Nephron progenitor cell (in vitro differentiated cells): ENCODE measurements at regions not wholly inside any gene's neighbourhood (a gene's known extent, or its start where the extent isn't known, plus 50 kb on each side); places are given as distances from the start of the nearest gene placed in this dataset.
A peak's percentile ranks its signal among the peaks of the same experiment; 100 is the strongest.

Experiments used
- DNase-seq: peaks from one replicate; pipeline ENCODE4 v3.0.0; 2021
- H3K27ac Mint-ChIP-seq: 2 replicates; pipeline ENCODE4 v1.8.0; 2021; ENCODE audit warnings: mild to moderate bottlenecking, moderate library complexity, mixed read lengths
- H3K27me3 Mint-ChIP-seq: 2 replicates; pipeline ENCODE4 v1.8.0; 2021; ENCODE audit warnings: mild to moderate bottlenecking, low read depth, mixed read lengths; ENCODE audit not compliant: poor library complexity
- H3K36me3 Mint-ChIP-seq: 2 replicates; pipeline ENCODE4 v1.8.0; 2021; ENCODE audit warnings: low read depth, mixed read lengths
- H3K4me1 Mint-ChIP-seq: 2 replicates; pipeline ENCODE4 v1.8.0; 2021; ENCODE audit warnings: mixed read lengths
- H3K4me3 Mint-ChIP-seq: 2 replicates; pipeline ENCODE4 v1.8.0; 2021; ENCODE audit warnings: mild to moderate bottlenecking, moderate library complexity, mixed read lengths
- H3K9me3 Mint-ChIP-seq: 2 replicates; pipeline ENCODE4 v1.8.0; 2021; ENCODE audit warnings: mild to moderate bottlenecking, moderate library complexity, mixed read lengths
- CTCF ChIP-seq: fragments of 200-600 bp; sonication (generic); IDR thresholded peaks from 2 replicates; pipeline ENCODE4 v1.5.0; 2021; ENCODE audit warnings: antibody characterized with exemption

GRCh38 chr1:4494558-4494957, 159.9 kb upstream of the AJAP1 start:
- Mint-ChIP-seq H3K27ac (no peak overlapping the region), H3K4me1 (no peaks in the 10 kb centered on the region), H3K36me3 (no peaks in the 10 kb centered on the region), H3K9me3 (no peaks in the 10 kb centered on the region), H3K27me3 (peaks cover 5% of the 10 kb centered on the region), H3K4me3 (no peak overlapping the region)
- DNase-seq, result peak; percentile 51
- peak; percentile 41 for TF ChIP-seq CTCF

GRCh38 chr1:4495809-4496208, 158.6 kb upstream of the AJAP1 start:
- Mint-ChIP-seq H3K27ac (no peak overlapping the region), H3K27me3 (no peaks in the 10 kb centered on the region), H3K36me3 (no peaks in the 10 kb centered on the region), H3K9me3 (no peaks in the 10 kb centered on the region), H3K4me1 (no peaks in the 10 kb centered on the region), H3K4me3 (no peak overlapping the region)
- DNase-seq, result no peak
- TF ChIP-seq CTCF, result no peak

GRCh38 chr1:4500441-4500840, 154.0 kb upstream of the AJAP1 start:
- Mint-ChIP-seq H3K4me1 (no peaks in the 10 kb centered on the region), H3K27ac (no peak overlapping the region), H3K9me3 (no peaks in the 10 kb centered on the region), H3K27me3 (peaks cover 2% of the 10 kb centered on the region), H3K36me3 (no peaks in the 10 kb centered on the region), H3K4me3 (no peak overlapping the region)
- TF ChIP-seq CTCF, result no peak
- no peak for DNase-seq

- Mint-ChIP-seq H3K27ac (no peak overlapping the region), H3K9me3 (no peaks in the 10 kb centered on the region), H3K27me3 (peaks cover 8% of the 10 kb centered on the region), H3K4me3 (no peak overlapping the region), H3K4me1 (peaks cover 27% of the 10 kb centered on the region), H3K36me3 (no peaks in the 10 kb centered on the region)
- no peak for DNase-seq
- TF ChIP-seq CTCF, result no peak
Measured at GRCh38 chr1:4506591-4506990, 147.8 kb upstream of the AJAP1 start.

- no peak for TF ChIP-seq CTCF
- no peak overlapping the region for H3K4me3 Mint-ChIP-seq
Measured at GRCh38 chr1:4509206-4509605, 145.2 kb upstream of the AJAP1 start.

GRCh38 chr1:4510276-4510691, 144.1 kb upstream of the AJAP1 start:
- Mint-ChIP-seq H3K36me3 (no peaks in the 10 kb centered on the region), H3K4me3 (no peak overlapping the region), H3K9me3 (no peaks in the 10 kb centered on the region), H3K4me1 (peaks cover 47% of the 10 kb centered on the region), H3K27me3 (peaks cover 10% of the 10 kb centered on the region), H3K27ac (no peak overlapping the region)
- TF ChIP-seq CTCF, result no peak
- DNase-seq, result no peak

More at GRCh38 chr1:4509206-4509605, 145.2 kb upstream of the AJAP1 start:
- Mint-ChIP-seq H3K36me3 (no peaks in the 10 kb centered on the region), H3K4me1 (peaks cover 47% of the 10 kb centered on the region), H3K27ac (no peak overlapping the region), H3K27me3 (peaks cover 10% of the 10 kb centered on the region), H3K9me3 (no peaks in the 10 kb centered on the region)
- no peak for DNase-seq
